Activated CD8-positive, alpha-beta T cell treated with anti-CD3 and anti-CD28 coated beads for 36 hours (primary cell): ENCODE measurements at regions not wholly inside any gene's neighbourhood (a gene's known extent, or its start where the extent isn't known, plus 50 kb on each side); places are given as distances from the start of the nearest gene placed in this dataset.
A peak's percentile ranks its signal among the peaks of the same experiment; 100 is the strongest.

Experiments used
- ATAC-seq: fragments of 200-7000 bp; cut with Tn5 transposase; one replicate; pipeline ENCODE4 v1.10.0; 2021; ENCODE audit warnings: mild to moderate bottlenecking, moderate library complexity
- CTCF ChIA-PET: fragments of 350-600 bp; sonication (Branson Sonifier 250); formaldehyde crosslinking; loops from one replicate; lab custom pipeline; 2021; ENCODE audit warnings: antibody characterized with exemption; lab: Charles Lee
- POLR2A ChIA-PET: fragments of 350-600 bp; sonication (Branson Sonifier 250); formaldehyde crosslinking; loops from one replicate; lab custom pipeline; 2021; ENCODE audit warnings: antibody characterized with exemption; lab: Charles Lee
- DNase-seq: peaks from one replicate; pipeline ENCODE4 v3.0.0-alpha.2; 2020
- H3K27ac Mint-ChIP-seq: one replicate; pipeline ENCODE4 v1.8.0; 2021; ENCODE audit warnings: mild to moderate bottlenecking, mixed read lengths
- H3K27me3 Mint-ChIP-seq: one replicate; pipeline ENCODE4 v1.8.0; 2021; ENCODE audit warnings: mixed read lengths
- H3K36me3 Mint-ChIP-seq: one replicate; pipeline ENCODE4 v1.8.0; 2021; ENCODE audit warnings: low read depth, mixed read lengths
- H3K4me1 Mint-ChIP-seq: one replicate; pipeline ENCODE4 v1.8.0; 2021; ENCODE audit warnings: low read depth, mixed read lengths
- H3K4me3 Mint-ChIP-seq: one replicate; pipeline ENCODE4 v1.8.0; 2021; ENCODE audit warnings: mild to moderate bottlenecking, moderate library complexity, mixed read lengths
- H3K9me3 Mint-ChIP-seq: one replicate; pipeline ENCODE4 v1.8.0; 2021; ENCODE audit warnings: mixed read lengths
- intact Hi-C: fragments of 100-400 bp; cut with micrococcal nuclease; formaldehyde crosslinking; loops from one replicate; pipeline ENCODE4 v1.10.0; 2022
- TF ChIP-seq, protein P1 (sequence below): fragments of 200-600 bp; IDR thresholded peaks from one replicate; pipeline ENCODE4 v1.8.0; 2022; ENCODE audit warnings: antibody characterized with exemption, mild to moderate bottlenecking

DNA sequence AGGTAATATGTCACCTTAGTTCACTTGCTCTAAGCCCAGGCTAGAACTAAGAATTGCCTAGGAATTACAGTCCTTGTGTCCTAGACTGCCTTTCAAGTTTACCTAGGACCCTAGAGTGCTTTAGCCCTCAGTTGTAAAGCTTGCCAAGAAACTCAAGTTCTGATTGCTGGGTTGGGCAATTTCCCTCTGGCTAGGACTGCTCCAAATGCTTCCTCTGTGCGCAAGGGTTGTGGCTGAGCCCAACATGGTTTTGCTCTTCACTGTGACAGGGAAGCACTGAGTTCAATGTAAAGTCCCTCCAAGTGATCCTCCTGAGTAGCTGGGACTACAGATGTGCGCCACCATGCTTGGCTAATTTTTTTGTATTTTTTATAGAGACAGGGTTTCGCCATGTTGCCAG is 102.3 kb upstream of the NEK7 start:
- POLR2A ChIA-PET: no interaction called here
- H3K4me1 Mint-ChIP-seq: no peaks in the 10 kb centered on the region

DNA sequence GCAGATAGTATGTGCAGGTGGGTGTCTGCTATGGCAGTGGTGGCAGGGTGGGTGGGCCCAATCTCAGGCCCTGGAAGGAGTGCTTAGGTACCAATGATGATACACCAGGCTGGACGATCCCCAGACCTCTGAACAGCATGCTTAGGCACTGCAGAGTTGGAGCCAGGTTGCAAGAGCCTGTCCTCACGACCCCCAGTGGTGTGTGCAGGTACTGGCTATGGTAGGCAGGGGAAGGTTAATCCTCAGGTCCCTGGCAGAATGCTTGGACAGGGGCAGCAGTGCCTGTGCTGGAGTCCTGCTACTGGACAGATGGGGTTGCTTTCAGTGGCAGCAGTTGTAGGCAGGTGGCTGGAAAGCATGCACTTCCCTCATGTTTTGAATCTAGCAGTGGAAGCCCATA is 100.5 kb upstream of the NEK7 start:
- intact Hi-C loops: no loop called here
- DNase-seq (peak; percentile 54), ATAC-seq (peak; percentile 83)
- peaks cover 2% of the 10 kb centered on the region for H3K27me3 Mint-ChIP-seq
- CTCF ChIA-PET: interaction anchor here (0.7 to 1.0 kb wide), 3 partner anchors 14 to 266 kb away, joined by 3 read pairs; no protein-coding TSS in a partner anchor
- POLR2A ChIA-PET: no interaction called here
- H3K4me1 Mint-ChIP-seq: no peaks in the 10 kb centered on the region
- H3K9me3 Mint-ChIP-seq: no peaks in the 10 kb centered on the region
- no peak overlapping the region for H3K4me3 Mint-ChIP-seq
- no peak overlapping the region for H3K27ac Mint-ChIP-seq
- TF ChIP-seq, protein P1, sequence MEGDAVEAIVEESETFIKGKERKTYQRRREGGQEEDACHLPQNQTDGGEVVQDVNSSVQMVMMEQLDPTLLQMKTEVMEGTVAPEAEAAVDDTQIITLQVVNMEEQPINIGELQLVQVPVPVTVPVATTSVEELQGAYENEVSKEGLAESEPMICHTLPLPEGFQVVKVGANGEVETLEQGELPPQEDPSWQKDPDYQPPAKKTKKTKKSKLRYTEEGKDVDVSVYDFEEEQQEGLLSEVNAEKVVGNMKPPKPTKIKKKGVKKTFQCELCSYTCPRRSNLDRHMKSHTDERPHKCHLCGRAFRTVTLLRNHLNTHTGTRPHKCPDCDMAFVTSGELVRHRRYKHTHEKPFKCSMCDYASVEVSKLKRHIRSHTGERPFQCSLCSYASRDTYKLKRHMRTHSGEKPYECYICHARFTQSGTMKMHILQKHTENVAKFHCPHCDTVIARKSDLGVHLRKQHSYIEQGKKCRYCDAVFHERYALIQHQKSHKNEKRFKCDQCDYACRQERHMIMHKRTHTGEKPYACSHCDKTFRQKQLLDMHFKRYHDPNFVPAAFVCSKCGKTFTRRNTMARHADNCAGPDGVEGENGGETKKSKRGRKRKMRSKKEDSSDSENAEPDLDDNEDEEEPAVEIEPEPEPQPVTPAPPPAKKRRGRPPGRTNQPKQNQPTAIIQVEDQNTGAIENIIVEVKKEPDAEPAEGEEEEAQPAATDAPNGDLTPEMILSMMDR: peak; percentile 36
- H3K36me3 Mint-ChIP-seq: no peaks in the 10 kb centered on the region

More for the DNA sequence above, 102.3 kb upstream of the NEK7 start:
- CTCF ChIA-PET: interaction anchor here (0.9 kb wide), 1 partner anchor 13 kb away, joined by 3 read pairs; no protein-coding TSS in a partner anchor
- DNase-seq: no peak
- TF ChIP-seq, protein P1: no peak
- ATAC-seq: no peak
- H3K9me3 Mint-ChIP-seq: peaks cover 3% of the 10 kb centered on the region
- no peak overlapping the region for H3K27ac Mint-ChIP-seq
- H3K36me3 Mint-ChIP-seq: no peaks in the 10 kb centered on the region
- H3K4me3 Mint-ChIP-seq: no peak overlapping the region
- H3K27me3 Mint-ChIP-seq: peaks cover 2% of the 10 kb centered on the region
- intact Hi-C loops: no loop called here

DNA sequence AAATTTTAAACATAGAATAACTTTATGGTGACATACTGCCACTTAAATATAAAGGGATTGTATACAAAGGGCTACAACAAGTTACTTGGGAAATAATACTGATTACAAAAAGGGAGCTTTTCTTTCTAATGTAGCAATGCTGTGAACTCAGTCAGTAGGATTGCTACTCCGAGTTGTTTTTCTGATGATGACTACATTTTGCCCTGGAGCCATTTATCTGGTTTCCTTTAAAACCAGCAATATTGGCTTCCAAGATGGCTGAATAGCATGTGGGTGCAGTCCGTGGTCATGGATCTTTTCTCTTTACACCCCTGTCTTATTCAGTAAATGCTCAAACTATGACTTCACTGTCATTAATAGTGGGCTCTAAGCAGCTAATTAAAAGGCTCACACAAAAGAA is 92.6 kb upstream of the NEK7 start:
- Mint-ChIP-seq H3K9me3 (no peaks in the 10 kb centered on the region), H3K27me3 (peaks cover 2% of the 10 kb centered on the region), H3K27ac (no peak overlapping the region), H3K4me1 (peaks cover 3% of the 10 kb centered on the region), H3K36me3 (no peaks in the 10 kb centered on the region), H3K4me3 (no peak overlapping the region)
- no peak for DNase-seq
- ChIA-PET POLR2A (no interaction called here), CTCF (no interaction called here)
- TF ChIP-seq, protein P1: no peak
- no peak for ATAC-seq
- intact Hi-C loops: no loop called here

DNA sequence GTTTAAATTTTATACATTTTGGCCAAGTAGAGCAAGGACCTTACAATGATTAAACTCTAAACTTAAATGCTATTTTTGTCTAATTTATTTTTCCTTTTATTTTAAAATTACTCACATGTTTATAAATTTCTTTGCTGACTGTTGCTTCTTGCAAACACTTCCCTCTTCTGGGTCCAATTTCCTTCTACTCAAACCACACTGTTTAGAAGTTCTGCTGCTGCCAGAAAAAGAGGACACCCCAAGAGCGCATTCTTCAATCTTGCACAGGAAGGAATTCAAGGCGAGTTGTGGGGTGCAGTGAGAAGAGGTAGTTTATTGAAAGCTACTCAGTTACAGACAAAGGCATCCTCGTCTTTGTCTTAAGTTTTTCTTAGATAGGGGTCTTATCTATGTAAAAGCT is 88.5 kb upstream of the NEK7 start:
- TF ChIP-seq, protein P1: no peak
- H3K4me3 Mint-ChIP-seq: no peak overlapping the region
- no peaks in the 10 kb centered on the region for H3K36me3 Mint-ChIP-seq
- H3K4me1 Mint-ChIP-seq: peaks cover 3% of the 10 kb centered on the region
- H3K27me3 Mint-ChIP-seq: peaks cover 5% of the 10 kb centered on the region
- no peak overlapping the region for H3K27ac Mint-ChIP-seq
- DNase-seq: no peak
- no peaks in the 10 kb centered on the region for H3K9me3 Mint-ChIP-seq
- ChIA-PET POLR2A (interaction anchor here (0.6 kb wide), 1 partner anchor 753 kb away, joined by 4 read pairs; no protein-coding TSS in a partner anchor), CTCF (interaction anchor here (0.7 to 1.3 kb wide), 2 partner anchors 11 to 90 kb away, joined by 3 read pairs; no protein-coding TSS in a partner anchor)
- ATAC-seq: no peak
- intact Hi-C loops: no loop called here

DNA sequence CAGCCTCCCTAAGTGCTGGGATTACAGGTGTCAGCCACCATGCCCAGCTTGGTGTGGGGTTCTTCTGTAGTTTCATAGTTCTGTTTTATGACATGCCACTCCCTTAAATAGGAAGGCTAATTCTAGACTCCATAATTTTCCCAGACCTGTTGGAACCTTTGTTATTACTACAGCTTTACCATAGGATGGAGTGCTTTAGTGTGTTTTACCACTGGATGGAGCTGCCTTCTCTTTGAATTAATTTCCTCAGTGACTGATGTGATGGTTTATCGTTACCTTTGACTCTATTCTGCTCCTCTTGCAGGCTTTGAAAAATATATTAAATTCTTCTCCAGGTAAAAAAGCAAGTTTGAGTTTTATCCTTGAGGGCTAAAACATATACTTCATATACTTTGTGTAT is 84.6 kb upstream of the NEK7 start:
- DNase-seq (no peak), ATAC-seq (no peak)
- no peaks in the 10 kb centered on the region for H3K36me3 Mint-ChIP-seq
- no peak overlapping the region for H3K4me3 Mint-ChIP-seq
- ChIA-PET POLR2A (no interaction called here), CTCF (interaction anchor here (0.9 to 1.2 kb wide), 2 partner anchors 394 to 546 kb away, joined by 3 read pairs; no protein-coding TSS in a partner anchor)
- intact Hi-C loops: no loop called here
- H3K27me3 Mint-ChIP-seq: peaks cover 13% of the 10 kb centered on the region
- no peak overlapping the region for H3K27ac Mint-ChIP-seq
- TF ChIP-seq, protein P1: no peak
- no peaks in the 10 kb centered on the region for H3K4me1 Mint-ChIP-seq
- H3K9me3 Mint-ChIP-seq: no peaks in the 10 kb centered on the region
